ENCODE measurements at regions not wholly inside any gene's neighbourhood (a gene's known extent, or its start where the extent isn't known, plus 50 kb on each side); places are given as distances from the start of the nearest gene placed in this dataset.

- no peak for DNase-seq
- Histone ChIP-seq H3K9me3 (no peaks in the 10 kb centered on the region), H3K27me3 (no peaks in the 10 kb centered on the region), H3K36me3 (no peaks in the 10 kb centered on the region), H3K27ac (no peak overlapping the region), H3K4me1 (no peaks in the 10 kb centered on the region), H3K4me3 (no peak overlapping the region)
- TF ChIP-seq POLR2A (IDR thresholded peaks at IDR 0.05) (no peak), CTCF (IDR thresholded peaks at IDR 0.05) (no peak)
Measured at GRCh38 chr4:1536579-1537409, 130.6 kb upstream of the NKX1-1 start.

GRCh38 chr4:1535926-1536578, 129.8 kb upstream of the NKX1-1 start:
- TF ChIP-seq CTCF (IDR thresholded peaks at IDR 0.05) (no peak), POLR2A (IDR thresholded peaks at IDR 0.05) (no peak)
- no peaks in the 10 kb centered on the region for H3K36me3 ChIP-seq
- H3K4me3 ChIP-seq = no peak overlapping the region
- no peaks in the 10 kb centered on the region for H3K27me3 ChIP-seq
- no peak overlapping the region for H3K27ac ChIP-seq
- H3K4me1 ChIP-seq = no peaks in the 10 kb centered on the region
- H3K9me3 ChIP-seq = no peaks in the 10 kb centered on the region
- no peak for DNase-seq

GRCh38 chr4:1534876-1535526, 128.8 kb upstream of the NKX1-1 start:
- no peak overlapping the region for H3K4me3 ChIP-seq
- no peaks in the 10 kb centered on the region for H3K36me3 ChIP-seq
- no peak overlapping the region for H3K27ac ChIP-seq
- TF ChIP-seq CTCF (IDR thresholded peaks at IDR 0.05) = no peak
- no peak for TF ChIP-seq POLR2A (IDR thresholded peaks at IDR 0.05)
- no peaks in the 10 kb centered on the region for H3K4me1 ChIP-seq
- no peaks in the 10 kb centered on the region for H3K27me3 ChIP-seq
- H3K9me3 ChIP-seq = no peaks in the 10 kb centered on the region
- DNase-seq = no peak

GRCh38 chr4:1534095-1534872, 128.0 kb upstream of the NKX1-1 start:
- no peaks in the 10 kb centered on the region for H3K9me3 ChIP-seq
- H3K4me1 ChIP-seq = no peaks in the 10 kb centered on the region
- H3K27ac ChIP-seq = no peak overlapping the region
- no peak overlapping the region for H3K4me3 ChIP-seq
- no peaks in the 10 kb centered on the region for H3K27me3 ChIP-seq
- TF ChIP-seq POLR2A (IDR thresholded peaks at IDR 0.05) (no peak), CTCF (IDR thresholded peaks at IDR 0.05) (no peak)
- no peaks in the 10 kb centered on the region for H3K36me3 ChIP-seq
- no peak for DNase-seq

- DNase-seq = no peak
- TF ChIP-seq CTCF (IDR thresholded peaks at IDR 0.05) (no peak), POLR2A (IDR thresholded peaks at IDR 0.05) (no peak)
- no peaks in the 10 kb centered on the region for H3K27me3 ChIP-seq
- no peak overlapping the region for H3K27ac ChIP-seq
- H3K36me3 ChIP-seq = no peaks in the 10 kb centered on the region
- H3K4me3 ChIP-seq = no peak overlapping the region
- no peaks in the 10 kb centered on the region for H3K9me3 ChIP-seq
- H3K4me1 ChIP-seq = no peaks in the 10 kb centered on the region
Measured at GRCh38 chr4:1533501-1534064, 127.3 kb upstream of the NKX1-1 start.

Measured in Peyer's patch (tissue), 4 donors.